ENCODE measurements at regions not wholly inside any gene's neighbourhood (a gene's known extent, or its start where the extent isn't known, plus 50 kb on each side); places are given as distances from the start of the nearest gene placed in this dataset.

- no peak overlapping the region for H3K4me3 ChIP-seq (ENCODE audit: low read depth, low read length)
- no peak for TF ChIP-seq CTCF (IDR thresholded peaks at IDR 0.05; ENCODE audit: borderline replicate concordance, insufficient read depth, low read depth, low read length)
These were observed 62.0 kb upstream of the ST6GALNAC3 start for GRCh38 chr1:76012341-76013205.

DNA sequence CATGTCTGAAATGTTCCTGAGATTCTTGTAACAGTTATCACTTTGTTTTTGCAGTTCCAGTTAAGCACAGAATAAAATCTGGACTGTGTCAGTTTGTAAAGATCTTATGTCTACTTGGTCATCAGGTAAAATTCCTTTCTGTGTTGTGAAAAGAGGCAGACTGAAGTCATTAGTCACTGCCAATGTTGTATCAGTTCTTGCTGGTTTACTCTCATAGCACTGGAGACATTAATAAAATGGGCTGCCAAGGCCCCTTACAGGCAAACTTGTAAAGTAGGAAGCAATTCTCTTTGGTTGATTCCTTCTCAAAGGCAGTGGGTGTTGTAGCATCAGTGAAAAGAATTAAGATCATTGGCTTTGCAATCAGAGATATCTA lies 61.4 kb upstream of the ST6GALNAC3 start:
- no peak for TF ChIP-seq CTCF (IDR thresholded peaks at IDR 0.05; ENCODE audit: borderline replicate concordance, insufficient read depth, low read depth, low read length)

DNA sequence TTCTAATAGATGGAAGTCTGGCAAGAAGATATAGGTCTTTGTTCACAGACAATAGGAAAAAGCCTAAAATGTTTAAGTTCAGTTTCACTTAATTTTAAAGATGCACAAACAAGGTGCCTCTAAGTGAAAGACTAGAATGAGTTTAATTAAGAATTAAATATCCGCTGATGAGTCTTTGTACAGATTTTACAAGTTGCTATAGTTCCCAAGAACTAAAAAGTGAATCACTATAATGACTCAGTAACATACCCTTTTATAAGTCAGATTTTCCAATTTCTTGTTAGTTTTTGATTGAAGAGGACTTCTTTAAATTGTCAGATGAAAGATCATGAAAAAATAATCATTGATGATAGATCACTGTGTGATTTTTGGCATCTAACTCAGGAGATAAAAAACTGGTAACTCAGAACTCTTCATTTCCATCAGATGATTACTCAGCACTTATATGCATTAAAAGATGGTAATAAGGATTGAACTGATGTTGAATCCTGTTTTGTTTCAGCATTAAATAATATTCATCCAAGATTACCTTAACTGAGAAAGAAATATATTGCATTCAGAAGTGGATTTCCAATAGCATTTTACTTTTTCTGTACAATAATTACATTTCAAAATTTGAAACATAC lies 59.0 kb upstream of the ST6GALNAC3 start:
- TF ChIP-seq CTCF (IDR thresholded peaks at IDR 0.05; ENCODE audit: borderline replicate concordance, insufficient read depth, low read depth, low read length) = no peak
- no peak overlapping the region for H3K4me3 ChIP-seq (ENCODE audit: low read depth, low read length)

More for the DNA sequence above, 61.4 kb upstream of the ST6GALNAC3 start:
- no peak overlapping the region for H3K4me3 ChIP-seq (ENCODE audit: low read depth, low read length)

GRCh38 chr1:76018045-76018444 lies 56.5 kb upstream of the ST6GALNAC3 start:
- no peak overlapping the region for H3K4me3 ChIP-seq (ENCODE audit: low read depth, low read length)
- no peak for TF ChIP-seq CTCF (IDR thresholded peaks at IDR 0.05; ENCODE audit: borderline replicate concordance, insufficient read depth, low read depth, low read length)

- H3K4me3 ChIP-seq (ENCODE audit: low read depth, low read length) = no peak overlapping the region
- no peak for TF ChIP-seq CTCF (IDR thresholded peaks at IDR 0.05; ENCODE audit: borderline replicate concordance, insufficient read depth, low read depth, low read length)
These were observed 52.7 kb upstream of the ST6GALNAC3 start for GRCh38 chr1:76021846-76022245.

GRCh38 chr1:76023669-76024435 lies 50.7 kb upstream of the ST6GALNAC3 start:
- H3K4me3 ChIP-seq (ENCODE audit: low read depth, low read length) = no peak overlapping the region
- no peak for TF ChIP-seq CTCF (IDR thresholded peaks at IDR 0.05; ENCODE audit: borderline replicate concordance, insufficient read depth, low read depth, low read length)

Data from GM12875 (cell line).